GM12864 (cell line): ENCODE measurements at regions not wholly inside any gene's neighbourhood (a gene's known extent, or its start where the extent isn't known, plus 50 kb on each side); places are given as distances from the start of the nearest gene placed in this dataset.

ENCODE experiments used
- DNase-seq: peaks from one replicate; pipeline ENCODE4 v3.0.0-alpha.2; 2011; ENCODE audit warnings: low read depth
- H3K4me3 ChIP-seq: 2 replicates; pipeline ENCODE4 v1.5.1; 2011; ENCODE audit warnings: mild to moderate bottlenecking, low read depth, low read length, control low read depth
- CTCF ChIP-seq: IDR thresholded peaks from 2 replicates; pipeline ENCODE4 v1.5.1; 2011; ENCODE audit warnings: low read depth, mild to moderate bottlenecking, moderate library complexity, low read length, control low read depth, inconsistent platforms; ENCODE audit errors: missing control alignments

- no peak for DNase-seq
These were observed 217.9 kb downstream of the CTH start for GRCh38 chr1:70628973-70629372.

GRCh38 chr1:70633004-70633403 is 221.9 kb downstream of the CTH start:
- DNase-seq: no peak
- no peak overlapping the region for H3K4me3 ChIP-seq
- TF ChIP-seq CTCF: no peak

More at GRCh38 chr1:70628973-70629372, 217.9 kb downstream of the CTH start:
- TF ChIP-seq CTCF: no peak
- no peak overlapping the region for H3K4me3 ChIP-seq

GRCh38 chr1:70635868-70636267 is 224.8 kb downstream of the CTH start:
- TF ChIP-seq CTCF: no peak

GRCh38 chr1:70641868-70642267 is 230.8 kb downstream of the CTH start:
- no peak overlapping the region for H3K4me3 ChIP-seq
- DNase-seq: no peak
- TF ChIP-seq CTCF: no peak

More at GRCh38 chr1:70635868-70636267, 224.8 kb downstream of the CTH start:
- H3K4me3 ChIP-seq: no peak overlapping the region
- no peak for DNase-seq

GRCh38 chr1:70656361-70656760 is 245.3 kb downstream of the CTH start:
- no peak for DNase-seq
- TF ChIP-seq CTCF: no peak
- no peak overlapping the region for H3K4me3 ChIP-seq

GRCh38 chr1:70659891-70660290 is 248.8 kb downstream of the CTH start:
- TF ChIP-seq CTCF: no peak
- no peak overlapping the region for H3K4me3 ChIP-seq
- no peak for DNase-seq

- TF ChIP-seq CTCF: no peak
- DNase-seq: no peak
- H3K4me3 ChIP-seq: no peak overlapping the region
These were observed 255.5 kb downstream of the CTH start for GRCh38 chr1:70666381-70667140.
